Vagina (tissue), 2 donors: ENCODE measurements at regions not wholly inside any gene's neighbourhood (a gene's known extent, or its start where the extent isn't known, plus 50 kb on each side); places are given as distances from the start of the nearest gene placed in this dataset.
"Not testable (repeated sequence)": the region's sequence is repeated elsewhere in the genome, so short reads cannot be mapped to it uniquely, and the experiment has no call there.

ENCODE experiments used
- DNase-seq, 2 donors: peaks; one replicate each; pipeline ENCODE4 v3.0.0-alpha.2; 2017; ENCODE audit errors: extremely low spot score in 2 of 2
- H3K27ac ChIP-seq: fragments of 200-600 bp; sonication (generic); one replicate; pipeline ENCODE4 v1.5.1; 2019
- H3K27me3 ChIP-seq: fragments of 200-600 bp; sonication (generic); one replicate; pipeline ENCODE4 v1.5.1; 2019
- H3K36me3 ChIP-seq, 2 donors: fragments of 200-600 bp; sonication (generic); one replicate each; pipeline ENCODE4 v1.5.1; 2017 to 2019
- H3K4me1 ChIP-seq: fragments of 200-600 bp; sonication (generic); one replicate; pipeline ENCODE4 v1.5.1; 2019
- H3K4me3 ChIP-seq, 2 donors: fragments of 200-600 bp; sonication (generic); 1 replicate in 1 of 2; 2 replicates in 1 of 2; pipeline ENCODE4 v1.5.1; 2016 to 2019
- H3K9me3 ChIP-seq: fragments of 200-600 bp; sonication (generic); one replicate; pipeline ENCODE4 v1.5.1; 2019
- CTCF ChIP-seq, 3 experiments: fragments of 450-650 bp in 2 of 3; fragments of 200-600 bp in 1 of 3; sonication (generic) in 1 of 3; IDR thresholded peaks; one replicate each; pipeline ENCODE4 v1.5.1; 2017 to 2019; ENCODE audit warnings: antibody characterized with exemption in 3 of 3, mild to moderate bottlenecking in 2 of 3, moderate library complexity in 2 of 3
- POLR2A ChIP-seq, 2 donors: fragments of 450-650 bp; IDR thresholded peaks; one replicate each; pipeline ENCODE4 v1.6.1; 2017; ENCODE audit warnings: antibody characterized with exemption in 2 of 2, mild to moderate bottlenecking in 2 of 2, moderate library complexity in 2 of 2
- POLR2AphosphoS5 ChIP-seq, 2 donors: sonication (generic); formaldehyde crosslinking; IDR thresholded peaks; one replicate each; pipeline ENCODE4 v1.9.0; 2017; ENCODE audit warnings: antibody characterized with exemption in 2 of 2, mild to moderate bottlenecking in 2 of 2, low read depth in 1 of 2; ENCODE audit not compliant: insufficient read depth in 1 of 2
- intact Hi-C: fragments of 100-400 bp; cut with DNase I; formaldehyde crosslinking; loops from one replicate; pipeline ENCODE4 v1.15.1; 2023

- intact Hi-C loops, H3K9me3 ChIP-seq, H3K4me1 ChIP-seq, H3K4me3 ChIP-seq, H3K36me3 ChIP-seq, H3K27me3 ChIP-seq, H3K27ac ChIP-seq, DNase-seq: not testable (repeated sequence)
Observed at GRCh38 chr19:34620134-34620533, 56.8 kb downstream of the SCGB2B2 start.

- no peaks in the 10 kb centered on the region for H3K4me1 ChIP-seq
- no peaks in the 10 kb centered on the region for H3K27me3 ChIP-seq
- intact Hi-C loops = no loop called here
- peaks cover 6% of the 10 kb centered on the region for H3K9me3 ChIP-seq
- no peaks in the 10 kb centered on the region for H3K36me3 ChIP-seq
- TF ChIP-seq CTCF (IDR thresholded peaks at IDR 0.05) = no peak
- no peak overlapping the region for H3K27ac ChIP-seq
- no peak overlapping the region for H3K4me3 ChIP-seq
- DNase-seq = no peak
Observed at GRCh38 chr19:34618410-34618809, 58.5 kb downstream of the SCGB2B2 start.

GRCh38 chr19:34617996-34618395, 59.0 kb downstream of the SCGB2B2 start:
- H3K36me3 ChIP-seq, intact Hi-C loops, H3K4me3 ChIP-seq, H3K27me3 ChIP-seq, H3K4me1 ChIP-seq, H3K27ac ChIP-seq, DNase-seq: not testable (repeated sequence)
- H3K9me3 ChIP-seq = peaks cover 11% of the 10 kb centered on the region

- H3K27me3 ChIP-seq = no peaks in the 10 kb centered on the region
- TF ChIP-seq POLR2AphosphoS5 (IDR thresholded peaks at IDR 0.05; ENCODE audit: insufficient read depth in 1 of 2, low read depth in 1 of 2) (no peak), POLR2A (IDR thresholded peaks at IDR 0.05) (no peak), CTCF (IDR thresholded peaks at IDR 0.05) (no peak)
- no peak for DNase-seq
- H3K36me3 ChIP-seq = no peaks in the 10 kb centered on the region
- intact Hi-C loops = no loop called here
- H3K4me3 ChIP-seq = no peak overlapping the region
- no peak overlapping the region for H3K27ac ChIP-seq
- no peaks in the 10 kb centered on the region for H3K4me1 ChIP-seq
- no peaks in the 10 kb centered on the region for H3K9me3 ChIP-seq
Observed at GRCh38 chr19:34603003-34603402, 74.0 kb downstream of the SCGB2B2 start.

- Histone ChIP-seq H3K4me3 (no peak overlapping the region), H3K36me3 (no peaks in the 10 kb centered on the region), H3K27ac (no peak overlapping the region), H3K9me3 (no peaks in the 10 kb centered on the region), H3K4me1 (no peaks in the 10 kb centered on the region), H3K27me3 (no peaks in the 10 kb centered on the region)
- intact Hi-C loops = no loop called here
- no peak for TF ChIP-seq POLR2A (IDR thresholded peaks at IDR 0.05)
- TF ChIP-seq CTCF (IDR thresholded peaks at IDR 0.05) = no peak
- TF ChIP-seq POLR2AphosphoS5 (IDR thresholded peaks at IDR 0.05; ENCODE audit: insufficient read depth in 1 of 2, low read depth in 1 of 2) = no peak
- no peak for DNase-seq
Observed at GRCh38 chr19:34601071-34601470, 75.9 kb downstream of the SCGB2B2 start.

- H3K36me3 ChIP-seq = no peaks in the 10 kb centered on the region
- intact Hi-C loops = no loop called here
- H3K9me3 ChIP-seq = no peaks in the 10 kb centered on the region
- no peak for DNase-seq
- H3K4me1 ChIP-seq = peaks cover 6% of the 10 kb centered on the region
- no peak overlapping the region for H3K27ac ChIP-seq
- H3K27me3 ChIP-seq = no peaks in the 10 kb centered on the region
- H3K4me3 ChIP-seq = no peak overlapping the region
- TF ChIP-seq CTCF (IDR thresholded peaks at IDR 0.05) = no peak
Observed at GRCh38 chr19:34600366-34600765, 76.6 kb downstream of the SCGB2B2 start.
